ENCODE measurements at regions not wholly inside any gene's neighbourhood (a gene's known extent, or its start where the extent isn't known, plus 50 kb on each side); places are given as distances from the start of the nearest gene placed in this dataset.

DNA sequence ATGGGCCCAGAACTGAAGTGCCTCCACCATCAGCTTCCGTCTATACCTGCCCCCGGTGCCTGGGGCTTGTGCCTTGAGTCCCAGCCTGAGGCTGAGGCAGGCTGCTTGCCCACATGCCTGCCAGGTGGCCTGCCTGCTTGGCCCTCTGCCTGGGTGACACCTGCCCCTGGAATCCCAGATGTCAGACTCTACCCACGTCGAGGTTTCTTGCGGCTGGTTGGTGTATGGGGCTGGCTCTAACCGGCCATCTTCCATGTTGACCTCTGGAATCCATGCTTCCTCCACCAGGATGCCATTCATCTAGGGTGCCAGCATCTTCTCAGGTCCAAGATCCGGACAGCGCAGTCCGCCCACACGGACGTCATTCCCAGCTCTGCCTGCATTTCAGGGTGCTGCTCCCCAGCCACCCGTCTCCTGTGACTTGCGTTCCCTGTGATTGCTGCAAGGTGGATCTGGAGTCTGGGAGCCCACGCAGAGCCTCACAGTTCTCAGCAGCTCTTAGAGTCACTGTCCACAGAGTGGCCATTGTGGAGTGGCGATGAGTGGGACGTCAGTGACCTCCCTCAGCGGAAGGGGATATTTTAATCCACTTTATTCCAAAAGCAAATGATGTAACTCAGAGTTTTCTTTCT is 298.1 kb downstream of the TCERG1L start:
- ATAC-seq (no peak), DNase-seq (ENCODE audit: low spot score) (no peak)
- H3K4me2 ChIP-seq, result no peak overlapping the region
- Mint-ChIP-seq H3K27me3 (ENCODE audit: insufficient read depth, low read depth, poor library complexity) (peaks cover 4% of the 10 kb centered on the region), H3K27ac (no peak overlapping the region), H3K4me3 (no peak overlapping the region), H3K4me1 (peaks cover 5% of the 10 kb centered on the region; the same call in 2 of the 3 replicates), H3K36me3 (ENCODE audit: low read depth) (peaks cover 3% of the 10 kb centered on the region; the same call in 1 of the 3 replicates), H3K9me3 (peaks cover 89% of the 10 kb centered on the region)
- H3K27me3 ChIP-seq (ENCODE audit: insufficient read depth), result no peaks in the 10 kb centered on the region
- H3K4me1 ChIP-seq (ENCODE audit: insufficient read depth), result no peaks in the 10 kb centered on the region
- no peaks in the 10 kb centered on the region for H3K79me2 ChIP-seq (replicated peaks; ENCODE audit: insufficient read depth)
- no peak for TF ChIP-seq CREB1 (CRISPR knock-in tag; IDR thresholded peaks at IDR 0.05; ENCODE audit: low read depth)
- no peak for TF ChIP-seq EZH2phosphoT487 (IDR thresholded peaks at IDR 0.05; ENCODE audit: unreplicated experiment)
- no peak for TF ChIP-seq NANOG (IDR thresholded peaks at IDR 0.05; ENCODE audit: borderline replicate concordance)
- TF ChIP-seq, protein P1, sequence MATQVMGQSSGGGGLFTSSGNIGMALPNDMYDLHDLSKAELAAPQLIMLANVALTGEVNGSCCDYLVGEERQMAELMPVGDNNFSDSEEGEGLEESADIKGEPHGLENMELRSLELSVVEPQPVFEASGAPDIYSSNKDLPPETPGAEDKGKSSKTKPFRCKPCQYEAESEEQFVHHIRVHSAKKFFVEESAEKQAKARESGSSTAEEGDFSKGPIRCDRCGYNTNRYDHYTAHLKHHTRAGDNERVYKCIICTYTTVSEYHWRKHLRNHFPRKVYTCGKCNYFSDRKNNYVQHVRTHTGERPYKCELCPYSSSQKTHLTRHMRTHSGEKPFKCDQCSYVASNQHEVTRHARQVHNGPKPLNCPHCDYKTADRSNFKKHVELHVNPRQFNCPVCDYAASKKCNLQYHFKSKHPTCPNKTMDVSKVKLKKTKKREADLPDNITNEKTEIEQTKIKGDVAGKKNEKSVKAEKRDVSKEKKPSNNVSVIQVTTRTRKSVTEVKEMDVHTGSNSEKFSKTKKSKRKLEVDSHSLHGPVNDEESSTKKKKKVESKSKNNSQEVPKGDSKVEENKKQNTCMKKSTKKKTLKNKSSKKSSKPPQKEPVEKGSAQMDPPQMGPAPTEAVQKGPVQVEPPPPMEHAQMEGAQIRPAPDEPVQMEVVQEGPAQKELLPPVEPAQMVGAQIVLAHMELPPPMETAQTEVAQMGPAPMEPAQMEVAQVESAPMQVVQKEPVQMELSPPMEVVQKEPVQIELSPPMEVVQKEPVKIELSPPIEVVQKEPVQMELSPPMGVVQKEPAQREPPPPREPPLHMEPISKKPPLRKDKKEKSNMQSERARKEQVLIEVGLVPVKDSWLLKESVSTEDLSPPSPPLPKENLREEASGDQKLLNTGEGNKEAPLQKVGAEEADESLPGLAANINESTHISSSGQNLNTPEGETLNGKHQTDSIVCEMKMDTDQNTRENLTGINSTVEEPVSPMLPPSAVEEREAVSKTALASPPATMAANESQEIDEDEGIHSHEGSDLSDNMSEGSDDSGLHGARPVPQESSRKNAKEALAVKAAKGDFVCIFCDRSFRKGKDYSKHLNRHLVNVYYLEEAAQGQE (IDR thresholded peaks at IDR 0.05; ENCODE audit: unreplicated experiment), result no peak
- TF ChIP-seq JUNB (IDR thresholded peaks at IDR 0.05; ENCODE audit: unreplicated experiment), result no peak
- TF ChIP-seq POLR2AphosphoS5 (IDR thresholded peaks at IDR 0.05; ENCODE audit: low read depth), result no peak
- TF ChIP-seq STAT1 (IDR thresholded peaks at IDR 0.05; ENCODE audit: unreplicated experiment), result no peak
- TF ChIP-seq CTCF (conservative IDR thresholded peaks at IDR 0.05; ENCODE audit: low read depth in 2 of 2), result no peak
- no peak for TF ChIP-seq EZH2 (IDR thresholded peaks at IDR 0.05; ENCODE audit: low read depth, unreplicated experiment)
- no peak overlapping the region for H2AFZ ChIP-seq
- H3K4me3 ChIP-seq, result no peak overlapping the region
- no peaks in the 10 kb centered on the region for H3F3A ChIP-seq (replicated peaks; ENCODE audit: low read depth)
- H3K27ac ChIP-seq (ENCODE audit: low read depth), result no peak overlapping the region
- no peaks in the 10 kb centered on the region; the same call in 1 of the 2 replicates for H3K9me2 ChIP-seq (ENCODE audit: insufficient read depth)
- H4K20me1 ChIP-seq (replicated peaks; ENCODE audit: insufficient read depth), result no peaks in the 10 kb centered on the region
- no peaks in the 10 kb centered on the region for H3K36me3 ChIP-seq (ENCODE audit: insufficient read depth)

DNA sequence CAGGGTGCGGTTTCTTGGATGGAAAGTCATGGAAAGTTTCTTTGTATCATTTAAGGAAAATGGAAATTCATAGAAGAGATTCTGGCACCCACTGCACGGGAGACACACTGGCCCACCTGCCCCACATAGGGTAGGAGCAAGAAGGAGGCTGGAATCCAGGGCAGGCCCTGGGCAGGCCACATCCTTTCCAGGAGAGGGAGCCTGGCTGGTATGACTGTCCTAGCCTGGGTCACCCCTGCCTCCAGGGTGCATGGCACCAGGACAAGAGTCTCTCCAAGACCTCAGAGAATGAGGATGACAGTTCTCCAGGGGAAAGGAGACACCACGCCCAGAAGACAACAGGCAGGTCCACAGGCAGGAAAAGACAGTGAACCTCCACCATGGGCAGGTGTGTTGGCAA is 297.2 kb downstream of the TCERG1L start:
- Histone ChIP-seq H3K36me3 (ENCODE audit: insufficient read depth) (no peaks in the 10 kb centered on the region), H3K4me1 (ENCODE audit: insufficient read depth) (no peaks in the 10 kb centered on the region), H3K79me2 (replicated peaks; ENCODE audit: insufficient read depth) (no peaks in the 10 kb centered on the region), H3K4me2 (no peak overlapping the region), H3K9me2 (ENCODE audit: insufficient read depth) (no peaks in the 10 kb centered on the region), H2AFZ (no peak overlapping the region), H3K27ac (ENCODE audit: low read depth) (no peak overlapping the region), H3F3A (replicated peaks; ENCODE audit: low read depth) (no peaks in the 10 kb centered on the region), H4K20me1 (replicated peaks; ENCODE audit: insufficient read depth) (no peaks in the 10 kb centered on the region), H3K4me3 (no peak overlapping the region), H3K27me3 (ENCODE audit: insufficient read depth) (no peaks in the 10 kb centered on the region)
- ATAC-seq (no peak), DNase-seq (ENCODE audit: low spot score) (no peak)
- H3K9me3 Mint-ChIP-seq, result peaks cover 89% of the 10 kb centered on the region
- H3K27me3 Mint-ChIP-seq (ENCODE audit: insufficient read depth, low read depth, poor library complexity), result peaks cover 8% of the 10 kb centered on the region
- peaks cover 4% of the 10 kb centered on the region; the same call in 2 of the 3 replicates for H3K4me1 Mint-ChIP-seq
- H3K4me3 Mint-ChIP-seq, result no peak overlapping the region
- no peak overlapping the region for H3K27ac Mint-ChIP-seq
- peaks cover 6% of the 10 kb centered on the region; the same call in 2 of the 3 replicates for H3K36me3 Mint-ChIP-seq (ENCODE audit: low read depth)
- TF ChIP-seq ZNF462 (CRISPR knock-in tag; IDR thresholded peaks at IDR 0.05) (no peak), JUNB (IDR thresholded peaks at IDR 0.05; ENCODE audit: unreplicated experiment) (no peak), CREB1 (CRISPR knock-in tag; IDR thresholded peaks at IDR 0.05; ENCODE audit: low read depth) (no peak)

All from GM23338 (cell line).